ENCODE measurements at regions not wholly inside any gene's neighbourhood (a gene's known extent, or its start where the extent isn't known, plus 50 kb on each side); places are given as distances from the start of the nearest gene placed in this dataset.
"Not testable (repeated sequence)": the region's sequence is repeated elsewhere in the genome, so short reads cannot be mapped to it uniquely, and the experiment has no call there.

DNA sequence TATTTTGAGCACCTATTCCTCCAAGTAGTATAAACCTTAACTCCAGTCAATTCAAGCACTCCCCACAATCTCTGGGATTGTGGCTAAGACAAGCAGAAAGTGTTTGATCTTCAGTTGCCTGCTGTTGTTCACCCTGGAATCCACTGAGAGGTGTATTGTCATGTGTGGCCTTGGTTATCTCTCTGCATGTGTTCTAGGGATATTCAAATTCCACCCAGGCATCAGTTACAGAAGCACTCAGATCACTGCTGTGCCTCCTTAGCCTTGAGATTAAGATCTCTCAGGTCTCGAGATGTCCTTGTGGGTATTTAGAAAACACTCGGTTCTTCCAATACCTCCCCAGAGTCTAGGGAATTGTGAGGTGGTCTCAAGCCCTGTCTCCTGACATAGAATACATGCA, 213.3 kb downstream of the SMARCA1 start:
- Histone ChIP-seq H3K36me3 (no peaks in the 10 kb centered on the region), H3K4me1 (no peaks in the 10 kb centered on the region), H3K9me3 (no peaks in the 10 kb centered on the region), H3K27me3 (no peaks in the 10 kb centered on the region), H3K4me3 (no peak overlapping the region), H3K27ac (no peak overlapping the region)
- 40% methylated on average over 1 of the region's 2 CpGs; no CpG with 5 or more reads in 1 of the 2 donors for WGBS, 2 donors (ENCODE audit: low coverage in 1 of 2)
- TF ChIP-seq POLR2AphosphoS5 (IDR thresholded peaks at IDR 0.05) = no peak
- no peak for TF ChIP-seq EP300 (IDR thresholded peaks at IDR 0.05)
- TF ChIP-seq, protein P1, sequence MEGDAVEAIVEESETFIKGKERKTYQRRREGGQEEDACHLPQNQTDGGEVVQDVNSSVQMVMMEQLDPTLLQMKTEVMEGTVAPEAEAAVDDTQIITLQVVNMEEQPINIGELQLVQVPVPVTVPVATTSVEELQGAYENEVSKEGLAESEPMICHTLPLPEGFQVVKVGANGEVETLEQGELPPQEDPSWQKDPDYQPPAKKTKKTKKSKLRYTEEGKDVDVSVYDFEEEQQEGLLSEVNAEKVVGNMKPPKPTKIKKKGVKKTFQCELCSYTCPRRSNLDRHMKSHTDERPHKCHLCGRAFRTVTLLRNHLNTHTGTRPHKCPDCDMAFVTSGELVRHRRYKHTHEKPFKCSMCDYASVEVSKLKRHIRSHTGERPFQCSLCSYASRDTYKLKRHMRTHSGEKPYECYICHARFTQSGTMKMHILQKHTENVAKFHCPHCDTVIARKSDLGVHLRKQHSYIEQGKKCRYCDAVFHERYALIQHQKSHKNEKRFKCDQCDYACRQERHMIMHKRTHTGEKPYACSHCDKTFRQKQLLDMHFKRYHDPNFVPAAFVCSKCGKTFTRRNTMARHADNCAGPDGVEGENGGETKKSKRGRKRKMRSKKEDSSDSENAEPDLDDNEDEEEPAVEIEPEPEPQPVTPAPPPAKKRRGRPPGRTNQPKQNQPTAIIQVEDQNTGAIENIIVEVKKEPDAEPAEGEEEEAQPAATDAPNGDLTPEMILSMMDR (IDR thresholded peaks at IDR 0.05) = no peak
- TF ChIP-seq POLR2A (IDR thresholded peaks at IDR 0.05) = no peak
- no peak for ATAC-seq

DNA sequence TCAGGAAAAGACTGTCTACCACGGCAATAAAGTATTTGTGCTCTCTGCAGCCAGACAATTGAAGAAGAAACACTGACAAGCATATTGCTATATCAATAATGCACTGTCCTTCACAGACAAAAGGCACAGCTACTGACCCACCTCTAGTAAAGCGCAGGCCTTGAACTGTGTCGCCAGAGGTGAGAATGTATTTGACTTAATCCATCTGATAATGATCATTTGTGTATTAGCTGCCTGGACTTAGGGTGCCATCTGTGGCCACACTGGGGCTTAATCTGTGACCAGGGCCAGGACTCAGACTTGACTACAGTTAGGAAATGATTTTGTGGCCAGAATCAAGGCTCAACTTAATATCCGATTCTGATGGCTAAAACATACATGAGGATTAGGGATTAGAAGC, 260.4 kb downstream of the SMARCA1 start:
- Histone ChIP-seq H3K36me3 (no peaks in the 10 kb centered on the region), H3K27ac (no peak overlapping the region), H3K27me3 (no peaks in the 10 kb centered on the region), H3K4me3 (no peak overlapping the region), H3K9me3 (no peaks in the 10 kb centered on the region), H3K4me1 (no peaks in the 10 kb centered on the region)
- no peak for ATAC-seq
- WGBS, 2 donors (ENCODE audit: low coverage in 1 of 2) = 72% methylated on average over 2 of the region's 4 CpGs; no CpG with 5 or more reads in 1 of the 2 donors
- TF ChIP-seq EP300 (IDR thresholded peaks at IDR 0.05) (no peak), POLR2AphosphoS5 (IDR thresholded peaks at IDR 0.05) (no peak), POLR2A (IDR thresholded peaks at IDR 0.05) (no peak)
- TF ChIP-seq, protein P1 (IDR thresholded peaks at IDR 0.05) = no peak

DNA sequence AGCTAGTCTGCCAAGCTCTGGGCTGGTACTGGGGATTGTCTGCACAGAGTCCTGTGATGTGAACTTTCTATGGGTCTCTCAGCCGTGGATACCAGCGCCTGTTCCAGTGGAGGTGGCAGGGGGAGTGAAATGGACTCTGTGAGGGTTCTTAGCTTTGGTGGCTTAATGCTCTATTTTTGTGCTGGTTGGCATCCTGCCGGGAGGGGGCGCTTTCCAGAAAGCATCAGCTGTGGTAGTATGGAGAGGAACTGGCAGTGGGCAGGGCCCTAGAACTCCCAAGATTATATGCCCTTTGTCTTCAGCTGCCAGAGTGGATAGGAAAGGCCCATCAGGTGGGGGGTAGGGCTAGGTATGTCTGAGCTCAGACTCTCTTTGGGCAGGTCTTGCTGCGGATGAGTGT, 267.8 kb downstream of the SMARCA1 start:
- H3K9me3 ChIP-seq, ATAC-seq, H3K36me3 ChIP-seq, H3K27ac ChIP-seq, H3K4me3 ChIP-seq, H3K27me3 ChIP-seq, H3K4me1 ChIP-seq: not testable (repeated sequence)
- no CpG with 5 or more reads among the region's 5 CpGs for WGBS, 2 donors (ENCODE audit: low coverage in 1 of 2)

DNA sequence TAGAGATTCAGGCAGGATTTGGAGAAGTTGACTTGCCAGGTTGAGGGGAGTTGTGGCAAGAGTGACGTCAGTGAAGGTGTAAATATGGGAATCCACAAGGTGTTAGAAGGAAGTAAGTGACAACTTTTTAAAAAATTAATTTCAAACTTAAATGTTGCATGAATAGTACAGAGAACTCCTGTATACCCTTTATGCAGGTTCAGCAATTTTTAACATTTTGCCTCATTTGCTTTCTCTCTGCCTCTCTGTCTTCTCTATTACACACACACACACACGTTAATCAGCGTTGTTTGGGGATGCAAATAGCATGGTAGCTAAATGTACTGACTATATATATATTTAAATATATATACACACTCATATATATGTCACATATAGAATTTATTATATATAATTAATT, 273.7 kb downstream of the SMARCA1 start:
- no peak for TF ChIP-seq POLR2AphosphoS5 (IDR thresholded peaks at IDR 0.05)
- TF ChIP-seq EP300 (IDR thresholded peaks at IDR 0.05) = no peak
- no peak for TF ChIP-seq POLR2A (IDR thresholded peaks at IDR 0.05)
- Histone ChIP-seq H3K4me1 (no peaks in the 10 kb centered on the region), H3K4me3 (no peak overlapping the region), H3K9me3 (no peaks in the 10 kb centered on the region), H3K27ac (no peak overlapping the region), H3K27me3 (no peaks in the 10 kb centered on the region), H3K36me3 (no peaks in the 10 kb centered on the region)
- no peak for ATAC-seq
- WGBS, 2 donors (ENCODE audit: low coverage in 1 of 2) = 69 to 89% methylated on average over 2 to 3 of the region's 3 CpGs

DNA sequence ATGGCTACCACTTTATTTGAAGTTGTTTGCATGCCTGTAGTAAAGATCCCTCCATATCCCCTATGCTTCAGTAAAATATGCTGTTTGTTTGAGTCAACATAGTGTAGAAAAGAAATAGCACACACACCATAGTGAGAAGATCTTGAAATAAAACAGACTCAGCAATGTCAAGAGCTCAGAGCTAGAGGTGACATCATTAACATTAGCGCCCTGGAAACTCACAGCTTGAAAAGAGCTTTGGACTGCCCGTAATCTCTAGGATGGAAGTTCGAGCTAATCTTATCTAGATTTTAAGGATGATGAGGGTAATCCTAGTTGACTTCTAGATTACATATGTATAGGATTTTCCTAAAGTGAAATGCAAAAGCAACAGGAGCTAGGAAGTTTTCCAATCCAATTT, 275.6 kb downstream of the SMARCA1 start:
- H3K36me3 ChIP-seq = no peaks in the 10 kb centered on the region
- H3K4me1 ChIP-seq = no peaks in the 10 kb centered on the region
- H3K9me3 ChIP-seq = no peaks in the 10 kb centered on the region
- 14 to 66% methylated on average over 1 to 3 of the region's 3 CpGs for WGBS, 2 donors (ENCODE audit: low coverage in 1 of 2)
- TF ChIP-seq POLR2AphosphoS5 (IDR thresholded peaks at IDR 0.05) (no peak), EP300 (IDR thresholded peaks at IDR 0.05) (no peak), POLR2A (IDR thresholded peaks at IDR 0.05) (no peak)
- TF ChIP-seq, protein P1 (IDR thresholded peaks at IDR 0.05) = no peak
- H3K27me3 ChIP-seq = no peaks in the 10 kb centered on the region
- no peak overlapping the region for H3K4me3 ChIP-seq
- no peak for ATAC-seq
- H3K27ac ChIP-seq = no peak overlapping the region

DNA sequence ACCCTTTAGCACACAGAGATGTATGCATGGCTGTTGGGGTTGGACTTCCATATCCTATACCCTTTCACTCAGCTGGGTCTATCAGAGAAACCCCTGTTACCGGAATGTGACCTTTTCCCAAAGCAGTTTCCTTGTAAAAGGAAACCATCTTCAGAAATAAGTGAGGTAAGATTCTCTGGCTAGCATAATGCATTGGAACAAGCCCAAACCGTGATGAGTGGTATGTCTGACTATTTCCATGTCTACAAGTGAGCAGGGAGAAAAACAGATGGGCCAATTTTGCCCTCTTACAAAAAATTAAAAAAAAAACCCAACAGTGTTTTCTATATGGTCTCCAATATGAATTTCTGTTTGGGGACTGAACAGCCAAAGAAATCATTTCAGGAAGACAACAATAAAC, 283.9 kb downstream of the SMARCA1 start:
- no peak for ATAC-seq
- no peaks in the 10 kb centered on the region for H3K27me3 ChIP-seq
- WGBS, 2 donors (ENCODE audit: low coverage in 1 of 2) = 100% methylated on average over 1 of the region's 2 CpGs; no CpG with 5 or more reads in 1 of the 2 donors

More for the DNA sequence above, 283.9 kb downstream of the SMARCA1 start:
- Histone ChIP-seq H3K4me3 (no peak overlapping the region), H3K9me3 (no peaks in the 10 kb centered on the region), H3K27ac (no peak overlapping the region), H3K4me1 (no peaks in the 10 kb centered on the region), H3K36me3 (no peaks in the 10 kb centered on the region)
- TF ChIP-seq, protein P1 (IDR thresholded peaks at IDR 0.05) = no peak
- no peak for TF ChIP-seq POLR2AphosphoS5 (IDR thresholded peaks at IDR 0.05)
- no peak for TF ChIP-seq POLR2A (IDR thresholded peaks at IDR 0.05)
- no peak for TF ChIP-seq EP300 (IDR thresholded peaks at IDR 0.05)
